ENCODE measurements at regions not wholly inside any gene's neighbourhood (a gene's known extent, or its start where the extent isn't known, plus 50 kb on each side); places are given as distances from the start of the nearest gene placed in this dataset.

- peak; percentile 88 for TF ChIP-seq CTCF (IDR thresholded peaks at IDR 0.05; ENCODE audit: insufficient read depth, low read length, poor library complexity, severe bottlenecking)
- no peak for DNase-seq (ENCODE audit: extremely low read depth, insufficient read length)
- H3K4me3 ChIP-seq (replicated peaks; ENCODE audit: low read depth, low read length) = no peak overlapping the region
- no peaks in the 10 kb centered on the region for H3K36me3 ChIP-seq (ENCODE audit: control insufficient read depth, insufficient read depth, low read length)
- H3K27me3 ChIP-seq (replicated peaks; ENCODE audit: control insufficient read depth, insufficient read depth, low read length) = no peaks in the 10 kb centered on the region; the same call in 1 of the 2 replicates
These were observed 162.2 kb downstream of the SREK1 start for GRCh38 chr5:66306105-66306843.

- no peaks in the 10 kb centered on the region for H3K36me3 ChIP-seq (ENCODE audit: control insufficient read depth, insufficient read depth, low read length)
- no peak for TF ChIP-seq CTCF (IDR thresholded peaks at IDR 0.05; ENCODE audit: insufficient read depth, low read length, poor library complexity, severe bottlenecking)
- H3K27me3 ChIP-seq (replicated peaks; ENCODE audit: control insufficient read depth, insufficient read depth, low read length) = no peaks in the 10 kb centered on the region; the same call in 1 of the 2 replicates
- no peak for DNase-seq (ENCODE audit: extremely low read depth, insufficient read length)
- no peak overlapping the region for H3K4me3 ChIP-seq (replicated peaks; ENCODE audit: low read depth, low read length)
These were observed 162.8 kb downstream of the SREK1 start for GRCh38 chr5:66306844-66307315.

GRCh38 chr5:66307647-66308241 lies 163.6 kb downstream of the SREK1 start:
- DNase-seq (ENCODE audit: extremely low read depth, insufficient read length) = no peak
- Histone ChIP-seq H3K27me3 (replicated peaks; ENCODE audit: control insufficient read depth, insufficient read depth, low read length) (no peaks in the 10 kb centered on the region), H3K36me3 (ENCODE audit: control insufficient read depth, insufficient read depth, low read length) (no peaks in the 10 kb centered on the region), H3K4me3 (replicated peaks; ENCODE audit: low read depth, low read length) (no peak overlapping the region)
- peak; percentile 67 for TF ChIP-seq CTCF (IDR thresholded peaks at IDR 0.05; ENCODE audit: insufficient read depth, low read length, poor library complexity, severe bottlenecking)

- no peak for TF ChIP-seq CTCF (IDR thresholded peaks at IDR 0.05; ENCODE audit: insufficient read depth, low read length, poor library complexity, severe bottlenecking)
- Histone ChIP-seq H3K27me3 (replicated peaks; ENCODE audit: control insufficient read depth, insufficient read depth, low read length) (no peaks in the 10 kb centered on the region), H3K36me3 (ENCODE audit: control insufficient read depth, insufficient read depth, low read length) (no peaks in the 10 kb centered on the region), H3K4me3 (replicated peaks; ENCODE audit: low read depth, low read length) (no peak overlapping the region)
- DNase-seq (ENCODE audit: extremely low read depth, insufficient read length) = no peak
These were observed 168.2 kb downstream of the SREK1 start for GRCh38 chr5:66312266-66312665.

- no peak overlapping the region for H3K4me3 ChIP-seq (replicated peaks; ENCODE audit: low read depth, low read length)
- no peaks in the 10 kb centered on the region for H3K36me3 ChIP-seq (ENCODE audit: control insufficient read depth, insufficient read depth, low read length)
- no peak for TF ChIP-seq CTCF (IDR thresholded peaks at IDR 0.05; ENCODE audit: insufficient read depth, low read length, poor library complexity, severe bottlenecking)
- peaks cover 2% of the 10 kb centered on the region for H3K27me3 ChIP-seq (replicated peaks; ENCODE audit: control insufficient read depth, insufficient read depth, low read length)
- no peak for DNase-seq (ENCODE audit: extremely low read depth, insufficient read length)
These were observed 171.7 kb downstream of the SREK1 start for GRCh38 chr5:66315784-66316183.

All from GM06990 (cell line).